HG02938 (cell line): ENCODE measurements at regions not wholly inside any gene's neighbourhood (a gene's known extent, or its start where the extent isn't known, plus 50 kb on each side); places are given as distances from the start of the nearest gene placed in this dataset.

Experiments
- ATAC-seq: cut with Tn5 transposase; IDR thresholded peaks from one replicate; pipeline ENCODE4 v1.9.1; 2021; ENCODE audit warnings: mild to moderate bottlenecking, moderate library complexity; ENCODE audit not compliant: unreplicated experiment

GRCh38 chr6:149176971-149177667 lies 140.4 kb upstream of the TAB2 start:
- ATAC-seq = no peak

GRCh38 chr6:149179431-149179830 lies 138.1 kb upstream of the TAB2 start:
- ATAC-seq = no peak

DNA sequence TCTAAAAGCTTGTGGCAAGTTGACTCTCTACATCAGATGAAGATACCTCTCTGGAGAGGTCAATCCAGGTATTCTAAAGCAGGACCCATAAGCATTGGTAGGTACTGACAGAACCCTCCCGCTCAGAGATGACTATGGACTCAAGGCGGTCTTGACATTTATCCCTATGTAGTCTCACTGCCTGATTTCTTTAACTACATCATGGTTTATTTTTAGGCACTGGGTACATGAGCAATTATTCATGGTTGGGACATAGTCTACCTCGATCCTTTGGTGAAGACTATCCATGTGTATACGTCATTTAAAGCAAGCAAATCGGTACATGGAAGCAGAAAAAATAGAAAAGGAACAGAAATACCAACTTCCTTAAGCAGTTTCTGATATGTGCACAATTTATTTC lies 136.2 kb upstream of the TAB2 start:
- ATAC-seq = no peak

DNA sequence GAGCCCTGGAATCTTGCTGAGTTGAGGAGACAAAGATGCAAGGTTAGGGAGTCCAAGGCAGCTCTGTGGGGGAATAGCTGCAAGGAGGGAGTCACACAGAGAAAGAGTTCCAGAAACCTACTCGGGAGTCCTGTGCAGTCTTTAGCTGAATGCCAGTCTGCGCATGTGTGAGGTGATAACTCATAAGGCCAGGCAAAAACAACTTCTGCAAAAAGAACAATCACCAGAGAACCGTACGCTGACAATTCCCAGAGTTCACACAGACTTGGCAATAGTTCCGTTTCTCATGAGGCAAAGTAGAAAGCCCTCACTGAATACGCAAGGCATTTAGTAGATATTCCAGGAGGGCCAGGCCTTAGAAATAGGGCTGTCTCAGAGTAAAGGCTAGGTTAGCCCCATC lies 135.2 kb upstream of the TAB2 start:
- ATAC-seq = no peak

GRCh38 chr6:149184523-149184922 lies 133.0 kb upstream of the TAB2 start:
- no peak for ATAC-seq

- ATAC-seq = no peak
These were observed 131.6 kb upstream of the TAB2 start for GRCh38 chr6:149185799-149186357.

DNA sequence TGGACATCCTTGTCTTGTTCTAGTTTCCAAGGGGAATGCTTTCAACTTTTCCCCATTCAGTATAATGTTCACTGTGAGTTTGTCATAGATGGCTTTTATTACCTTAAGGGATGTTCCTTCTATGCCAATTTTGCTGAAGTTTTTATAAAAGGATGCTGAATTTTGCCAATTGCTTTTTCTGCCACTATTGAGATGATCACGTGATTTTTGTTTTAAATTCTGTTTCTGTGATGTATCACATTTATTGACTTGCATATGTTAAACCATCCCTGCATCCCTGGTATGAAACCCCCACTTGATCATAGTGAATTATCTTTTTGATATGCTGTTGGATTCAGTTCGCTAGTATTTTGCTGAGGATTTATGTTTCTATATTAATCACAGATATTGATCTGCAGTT lies 130.6 kb upstream of the TAB2 start:
- no peak for ATAC-seq

DNA sequence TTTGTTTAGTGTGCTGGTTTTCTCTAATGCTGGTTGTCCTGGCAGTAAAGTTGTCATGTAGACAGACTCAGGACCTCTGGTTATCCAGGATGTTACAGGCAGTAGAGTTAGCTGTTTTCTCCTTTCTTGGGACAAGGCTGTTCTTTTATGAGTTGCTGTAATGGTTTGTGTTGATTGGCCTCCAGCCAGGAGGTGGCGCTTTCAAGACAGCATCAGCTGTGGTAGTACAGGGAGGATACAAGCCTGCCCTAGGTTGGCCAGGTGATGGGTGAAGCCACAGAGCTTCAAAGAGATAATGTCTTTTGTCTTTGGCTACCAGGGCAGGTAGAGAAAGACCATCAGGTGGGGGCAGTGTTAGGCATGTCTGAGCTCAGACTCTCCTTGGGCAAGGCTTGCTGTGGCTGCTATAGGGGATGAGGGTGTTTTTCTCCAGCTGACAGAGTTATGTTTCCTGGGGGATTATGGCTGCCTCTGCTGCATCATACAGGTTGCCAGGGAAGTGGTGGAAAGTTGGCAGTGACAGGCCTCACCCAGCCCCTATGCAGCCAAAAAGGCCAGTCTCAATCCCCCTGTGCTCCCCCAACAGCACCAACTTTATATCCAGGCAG lies 127.2 kb upstream of the TAB2 start:
- ATAC-seq = peak; percentile 58

- ATAC-seq = no peak
These were observed 122.5 kb upstream of the TAB2 start for GRCh38 chr6:149194820-149195558.

DNA sequence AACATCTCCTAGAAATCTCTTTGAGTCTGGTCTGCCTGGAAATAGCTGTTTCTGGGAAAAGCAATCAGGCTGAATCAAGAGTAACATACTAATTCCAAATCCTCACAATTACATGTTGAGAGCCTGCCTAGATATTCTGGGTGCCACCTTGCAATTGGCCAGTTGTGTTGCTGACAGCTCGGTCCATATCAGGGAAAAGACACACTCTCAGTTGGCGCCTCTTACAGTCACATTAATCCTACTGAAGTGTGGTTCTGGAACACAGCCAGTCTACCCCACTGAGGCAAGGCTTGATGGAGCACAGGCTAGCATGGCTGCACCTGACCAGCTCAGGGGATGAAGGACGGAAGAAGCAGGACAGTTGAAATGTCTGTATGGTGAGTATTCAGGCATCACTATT lies 121.4 kb upstream of the TAB2 start:
- no peak for ATAC-seq

DNA sequence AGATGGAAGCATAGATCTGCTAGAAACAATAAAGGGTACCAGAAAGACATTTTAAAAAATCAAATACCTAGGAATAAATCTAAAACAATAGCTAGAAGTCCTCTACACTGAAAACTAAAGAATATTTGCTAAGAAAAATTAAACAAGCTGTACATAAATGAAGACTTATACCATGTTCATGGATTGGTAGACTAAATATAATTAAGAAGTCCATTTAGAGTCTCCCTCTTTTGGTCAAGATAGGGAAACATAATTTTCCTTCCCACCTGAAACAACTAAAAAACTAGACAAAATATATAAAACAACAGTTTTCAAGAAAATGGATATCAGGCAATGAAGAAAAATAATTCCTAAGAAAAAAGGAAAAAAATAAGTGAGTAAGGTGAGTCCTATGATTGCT lies 120.0 kb upstream of the TAB2 start:
- no peak for ATAC-seq

DNA sequence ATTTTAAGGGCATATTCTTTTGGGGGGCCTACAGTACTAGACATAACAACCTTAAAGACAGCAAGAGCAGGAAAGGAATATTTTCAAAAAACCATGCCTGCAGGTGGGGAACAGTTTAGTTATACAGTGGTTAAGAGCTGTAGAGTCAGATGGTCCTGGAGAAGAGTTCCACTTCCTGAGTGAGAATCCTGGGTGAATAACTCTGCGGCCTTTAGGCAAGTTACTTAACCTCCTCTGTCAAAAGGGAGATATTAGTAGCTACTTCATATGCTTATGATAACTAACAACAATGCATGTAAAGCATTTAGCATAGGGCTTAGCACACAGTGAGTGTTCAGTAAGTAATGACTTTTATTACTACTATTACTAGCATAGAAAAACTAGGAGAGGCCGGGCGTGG lies 119.2 kb upstream of the TAB2 start:
- ATAC-seq = no peak

- no peak for ATAC-seq
These were observed 117.1 kb upstream of the TAB2 start for GRCh38 chr6:149200282-149200945.

DNA sequence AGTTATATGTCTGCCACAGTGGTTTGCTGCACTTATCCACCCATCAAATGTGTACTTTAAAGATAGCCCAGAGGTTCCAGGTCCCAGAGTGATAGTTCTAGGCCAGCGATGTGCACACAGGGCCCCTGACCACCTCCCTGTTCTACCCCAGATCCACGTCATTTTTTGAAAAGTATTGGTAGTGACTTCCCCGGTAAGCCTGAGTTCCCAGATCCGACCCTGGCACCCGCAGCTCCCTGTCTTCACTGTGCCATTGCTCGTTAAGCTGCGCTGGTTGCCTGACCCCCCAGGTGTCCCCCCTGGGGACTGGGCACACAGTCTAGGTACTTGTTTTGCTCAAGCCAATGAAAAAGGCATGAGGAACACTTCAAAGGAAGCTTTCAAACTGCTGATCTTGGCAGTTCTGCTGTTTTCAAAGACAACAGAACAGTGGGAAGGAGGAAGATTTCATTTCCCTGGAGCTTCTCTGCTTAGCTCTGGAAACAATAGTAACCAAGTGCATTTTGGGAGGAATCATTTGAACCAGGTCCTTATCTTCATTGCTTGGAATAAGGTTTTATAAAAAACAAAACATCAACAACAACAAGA lies 116.3 kb upstream of the TAB2 start:
- ATAC-seq = no peak

- ATAC-seq = no peak
These were observed 115.4 kb upstream of the TAB2 start for GRCh38 chr6:149202100-149202499.

DNA sequence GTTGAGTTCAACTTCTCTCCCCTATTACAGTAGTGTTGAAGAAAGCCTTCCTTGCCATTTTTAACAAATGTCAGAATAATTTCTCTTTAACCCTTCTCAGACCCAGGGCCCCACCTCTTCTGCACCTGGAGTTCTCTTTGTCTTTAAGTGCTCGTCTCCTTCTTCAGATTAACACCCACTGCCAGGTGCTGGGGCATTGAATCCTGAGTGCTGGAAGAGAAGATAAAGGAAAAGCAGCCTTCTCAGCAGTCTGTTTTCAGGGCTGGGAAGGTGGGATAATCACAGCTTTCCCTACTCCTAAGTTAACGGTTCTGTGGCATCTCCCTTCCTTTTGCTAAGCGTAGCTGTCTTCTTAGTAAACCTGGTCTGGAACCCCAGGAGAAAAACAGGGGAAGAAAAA lies 114.6 kb upstream of the TAB2 start:
- ATAC-seq = no peak

DNA sequence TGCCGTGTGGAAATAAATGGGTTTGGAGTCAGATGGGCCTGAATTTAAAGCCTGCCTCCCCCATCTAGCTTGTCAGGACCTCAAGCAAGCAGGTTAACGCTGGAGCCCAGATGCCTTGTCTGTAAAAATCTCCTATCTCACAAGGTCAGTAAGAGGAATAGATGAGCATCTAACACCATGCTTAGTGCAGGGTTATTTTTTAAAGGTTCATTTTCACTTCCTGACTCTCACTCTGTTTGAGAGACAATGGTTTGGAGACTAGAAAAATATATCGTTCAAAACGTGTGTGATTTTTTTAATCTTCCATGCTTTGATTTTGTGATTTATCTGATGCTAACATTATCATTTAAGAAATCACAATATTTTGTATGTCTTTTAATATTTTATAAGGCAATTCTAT lies 114.0 kb upstream of the TAB2 start:
- no peak for ATAC-seq

DNA sequence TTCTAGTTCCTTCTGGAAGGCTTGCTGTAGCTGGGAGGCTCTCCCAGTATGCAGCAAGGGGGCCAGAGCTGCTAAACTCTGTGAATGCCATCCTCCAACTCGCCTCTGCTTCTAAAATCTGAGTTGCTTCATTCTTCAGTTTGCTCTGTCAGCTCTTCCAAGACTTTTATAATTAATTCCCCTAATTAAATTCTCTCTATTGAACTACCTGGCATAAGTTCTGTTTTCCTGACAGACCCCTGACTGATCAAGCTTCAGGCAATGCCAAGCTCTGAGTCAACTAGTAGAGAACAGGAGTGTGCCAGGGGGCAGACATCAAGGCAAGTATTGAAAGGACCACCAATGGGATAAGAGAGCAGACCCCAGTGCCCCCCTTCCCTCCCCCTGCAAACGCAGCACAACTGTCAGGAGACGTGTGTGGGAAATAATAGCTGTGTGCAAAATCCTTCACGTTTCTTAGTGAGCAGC lies 109.3 kb upstream of the TAB2 start:
- no peak for ATAC-seq

DNA sequence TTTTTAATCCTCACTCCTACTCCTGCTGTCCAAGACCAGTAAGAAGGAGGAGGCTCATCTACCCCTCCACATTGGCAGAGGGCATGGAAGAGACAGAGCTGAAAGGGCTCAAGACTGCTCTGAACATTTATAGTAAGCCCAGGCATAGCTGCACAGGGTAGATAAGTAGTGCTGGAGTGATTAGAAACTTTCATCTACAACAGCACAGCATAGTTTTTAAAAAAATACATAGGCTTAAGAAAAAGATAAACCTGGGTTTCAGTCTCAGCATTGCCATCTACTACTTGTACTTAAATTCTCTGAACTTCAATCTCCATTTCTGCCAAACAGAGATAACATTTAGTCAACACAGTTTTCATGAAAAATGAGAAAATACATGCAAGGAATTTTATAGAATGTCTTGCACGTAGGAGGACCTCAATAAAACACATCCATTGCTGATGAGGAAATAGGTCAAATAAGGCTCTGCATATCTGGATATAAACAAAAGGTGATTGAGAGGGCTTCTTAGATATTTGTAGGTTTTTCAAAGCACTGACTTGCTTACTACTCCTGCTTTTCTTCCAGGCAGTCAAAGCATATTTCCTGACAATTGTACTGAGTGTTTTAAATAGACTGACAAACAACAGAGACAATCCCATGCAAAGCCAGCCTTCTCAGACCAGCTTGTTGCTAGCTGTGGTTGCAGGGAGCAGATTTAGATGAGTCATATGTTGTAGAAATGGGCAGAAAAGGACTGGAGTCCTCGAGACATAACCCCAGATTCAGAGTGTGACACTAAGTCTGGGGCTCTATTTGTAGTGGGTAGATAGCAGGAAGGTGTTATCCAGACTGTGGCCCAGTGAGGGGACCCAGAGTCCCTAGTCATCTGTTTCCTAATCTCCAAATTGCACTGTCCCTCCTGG lies 107.4 kb upstream of the TAB2 start:
- peak; percentile 39 for ATAC-seq

DNA sequence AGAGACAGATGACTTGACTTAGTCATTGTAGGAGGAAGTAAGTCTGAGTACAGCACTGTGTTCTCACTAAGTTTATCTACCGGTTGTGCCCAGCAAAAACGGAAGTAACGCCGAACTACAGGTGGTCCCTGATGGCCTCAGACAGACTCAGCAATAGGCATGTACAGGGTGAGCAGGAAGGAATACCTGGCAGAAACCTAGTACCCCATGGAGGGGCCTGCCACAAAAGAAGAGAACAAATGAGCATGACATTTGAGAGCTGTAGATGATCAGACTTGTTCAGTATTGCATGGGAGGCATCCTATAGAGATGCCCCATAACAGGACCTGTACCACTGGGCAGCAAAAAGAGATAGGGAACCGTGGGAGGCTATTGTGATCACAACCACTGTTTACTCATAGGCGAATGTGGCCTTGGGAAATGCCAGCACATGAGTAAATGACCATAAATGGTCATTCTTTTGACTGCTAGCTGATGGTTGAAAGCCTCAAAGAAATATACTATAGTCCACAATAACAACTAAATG lies 106.4 kb upstream of the TAB2 start:
- peak; percentile 60 for ATAC-seq
